Activated T-cell treated with anti-CD3 and anti-CD28 coated beads for 24 hours (primary cell): ENCODE measurements at regions not wholly inside any gene's neighbourhood (a gene's known extent, or its start where the extent isn't known, plus 50 kb on each side); places are given as distances from the start of the nearest gene placed in this dataset.

ENCODE experiments used
- DNase-seq: peaks from one replicate; pipeline ENCODE4 v3.0.0-alpha.2; 2020; ENCODE audit warnings: low read depth

DNA sequence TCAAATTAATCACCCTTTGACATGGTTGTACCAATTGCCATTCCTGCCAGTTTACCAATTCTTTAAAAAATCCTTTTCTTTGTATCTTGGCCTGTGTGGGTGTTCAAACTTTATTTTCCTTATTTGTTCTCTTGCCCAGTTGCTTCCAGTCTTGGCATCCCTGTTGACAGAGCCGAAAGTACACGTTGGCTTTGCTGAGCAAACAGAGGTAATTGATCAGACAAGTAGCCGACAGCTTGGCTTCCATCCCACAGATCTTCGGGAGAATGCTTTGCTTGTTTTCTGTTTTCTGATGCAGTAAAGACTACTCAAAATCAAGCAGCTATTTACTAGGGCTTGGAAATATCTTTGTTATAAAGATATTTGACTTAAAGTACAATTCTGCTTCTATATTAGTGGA lies 506.8 kb upstream of the SALL1 start:
- DNase-seq, result no peak

GRCh38 chr16:51655249-51655648 lies 504.2 kb upstream of the SALL1 start:
- DNase-seq, result no peak

- DNase-seq, result no peak
Observed at GRCh38 chr16:51651061-51651466, 500.0 kb upstream of the SALL1 start.

GRCh38 chr16:51649631-51650030 lies 498.6 kb upstream of the SALL1 start:
- no peak for DNase-seq

DNA sequence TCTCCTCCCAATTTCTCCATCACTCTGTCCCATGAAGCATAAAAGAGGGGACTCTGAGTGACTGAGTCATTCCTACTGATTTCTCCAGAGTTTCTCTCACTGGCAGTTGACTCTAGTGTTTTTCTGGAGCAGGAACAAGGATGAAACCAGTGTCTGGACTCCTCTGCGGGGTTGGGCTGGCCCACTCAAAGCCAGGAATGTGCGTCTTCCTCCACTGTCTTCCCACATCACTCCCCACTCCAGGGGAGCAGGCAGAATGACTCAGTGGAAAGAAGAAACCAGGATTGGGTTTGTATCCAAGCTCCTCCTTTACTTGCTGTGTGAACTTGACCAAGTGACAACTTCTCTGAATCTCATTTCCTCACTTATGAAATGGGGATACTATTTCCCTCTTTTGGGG lies 497.5 kb upstream of the SALL1 start:
- no peak for DNase-seq

GRCh38 chr16:51641191-51641765 lies 490.2 kb upstream of the SALL1 start:
- no peak for DNase-seq

DNA sequence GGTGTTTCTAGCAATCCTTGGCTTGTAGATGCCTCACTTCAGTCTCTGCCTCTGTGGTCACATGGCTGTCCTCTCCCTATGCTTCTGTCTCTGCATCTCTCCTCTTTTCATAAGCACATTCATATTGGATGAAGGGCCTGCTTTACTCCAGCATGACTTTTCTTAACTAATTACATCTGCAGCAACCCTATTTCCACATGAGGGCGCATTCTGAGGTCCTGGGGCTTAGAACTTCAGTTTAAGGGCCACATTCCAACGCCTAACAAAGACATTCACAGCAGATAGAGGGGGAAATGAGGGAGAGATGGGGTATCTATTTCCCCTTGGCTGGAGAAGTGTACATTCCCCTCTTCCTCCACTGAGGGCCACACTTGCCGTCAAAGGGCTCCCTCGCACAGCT lies 489.1 kb upstream of the SALL1 start:
- no peak for DNase-seq

DNA sequence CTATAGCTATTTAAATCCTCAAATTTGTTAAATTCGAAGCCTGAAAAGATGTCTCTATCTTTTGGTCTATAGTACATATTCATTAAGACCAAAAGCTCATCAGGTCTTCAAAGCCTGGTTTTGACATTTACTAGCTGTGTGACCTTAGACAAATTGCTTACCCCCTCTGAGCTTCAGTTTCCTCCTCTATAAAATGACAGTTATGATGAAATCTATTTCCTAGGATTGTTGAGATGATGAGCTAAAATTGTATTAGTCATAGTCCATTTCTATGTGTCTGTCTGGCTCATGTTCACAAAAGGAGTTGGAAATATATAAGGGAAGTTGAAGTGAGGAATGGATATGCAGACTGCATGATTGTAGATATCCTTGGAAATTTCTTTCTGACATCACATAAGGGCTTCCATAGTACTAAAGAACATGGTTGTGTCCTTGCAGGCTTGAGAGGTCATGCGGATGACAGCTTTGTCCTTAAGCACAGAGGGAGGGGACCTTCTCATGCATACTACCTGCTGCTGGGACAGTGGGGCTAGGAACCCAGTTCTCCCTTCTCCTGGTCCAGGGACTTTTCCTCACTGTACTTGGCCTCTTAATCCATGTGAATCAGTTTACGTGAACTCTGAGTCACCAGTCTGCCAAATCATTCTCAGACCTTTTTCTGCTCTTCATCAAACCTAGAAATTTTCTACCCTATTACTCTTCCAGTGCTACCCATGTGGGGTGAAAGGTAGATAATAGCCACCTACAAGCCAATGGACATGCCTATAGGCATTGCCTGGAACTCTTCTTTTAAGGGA lies 487.5 kb upstream of the SALL1 start:
- no peak for DNase-seq

DNA sequence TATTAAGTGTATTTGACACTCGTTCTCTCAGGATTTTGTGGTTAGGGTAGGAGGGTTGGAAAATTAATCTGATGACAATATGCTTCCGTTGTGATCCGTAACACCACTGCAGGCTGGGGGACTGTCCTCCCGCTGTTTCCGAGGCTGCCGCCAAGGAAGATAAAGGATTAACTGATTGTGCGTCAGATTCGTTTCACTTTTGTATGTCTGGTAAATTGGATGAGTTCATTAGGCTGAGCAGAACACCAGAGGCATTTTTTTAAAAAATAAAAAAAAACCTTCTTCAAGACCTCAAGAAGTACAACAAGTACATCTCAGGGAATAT lies 486.7 kb upstream of the SALL1 start:
- DNase-seq, result no peak

DNA sequence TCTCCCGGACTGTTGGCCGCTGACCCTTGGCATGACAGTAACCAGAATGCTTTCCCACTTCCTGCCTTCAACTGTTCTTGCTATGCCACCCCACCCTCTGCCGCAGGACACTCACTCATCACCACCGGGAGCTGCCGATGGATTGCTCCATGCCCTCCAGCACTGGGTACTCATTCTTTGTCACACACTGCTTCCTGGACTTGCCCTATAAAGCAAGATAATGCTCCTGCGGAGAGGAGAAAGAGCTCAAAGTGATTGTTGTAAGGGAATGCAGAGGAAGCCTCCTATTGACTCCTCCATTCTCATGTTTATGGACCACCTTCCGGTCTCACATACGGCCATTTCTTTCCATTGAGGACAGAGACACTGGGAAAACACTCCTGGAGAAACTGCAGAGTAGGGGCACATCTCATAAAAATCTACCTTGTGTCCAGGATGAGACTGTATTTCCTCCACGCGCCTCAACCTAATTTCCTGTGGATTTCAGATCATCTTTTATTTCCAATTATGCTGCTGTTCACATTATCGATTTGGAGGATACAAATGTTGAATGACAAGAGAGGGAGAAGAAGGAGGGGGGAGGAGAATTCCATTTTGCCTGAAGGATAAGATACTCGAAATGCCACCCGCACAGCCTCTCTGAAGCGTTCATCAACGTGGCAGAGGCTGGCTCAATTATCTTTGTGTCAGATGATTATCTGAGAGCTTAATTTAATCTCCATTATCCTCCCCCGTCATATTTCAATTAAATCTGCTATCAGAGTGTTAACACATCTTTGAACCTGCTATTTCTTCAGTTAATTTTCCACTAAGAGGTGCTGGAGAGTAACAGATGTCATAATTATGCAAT lies 486.1 kb upstream of the SALL1 start:
- no peak for DNase-seq

- no peak for DNase-seq
Observed at GRCh38 chr16:51635181-51635580, 484.1 kb upstream of the SALL1 start.

DNA sequence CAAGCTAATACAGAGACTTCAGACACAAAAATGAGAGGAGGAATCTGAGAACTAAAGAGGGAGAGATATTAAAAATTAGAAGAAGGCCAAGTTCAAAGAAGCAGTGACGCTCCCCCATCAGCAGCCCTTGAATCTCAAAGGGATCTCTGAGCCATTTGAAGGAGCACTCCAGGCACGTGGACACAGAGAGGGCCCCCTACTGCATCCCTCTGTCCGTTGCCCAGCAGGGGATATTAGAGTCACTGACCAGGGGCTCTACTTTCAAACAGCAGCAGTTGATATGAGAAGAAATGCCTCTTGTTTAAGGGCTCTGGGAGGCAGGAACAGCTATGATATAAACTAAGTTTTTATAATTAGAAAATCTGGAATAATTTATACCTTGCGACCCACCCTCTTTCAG lies 479.0 kb upstream of the SALL1 start:
- DNase-seq, result no peak

DNA sequence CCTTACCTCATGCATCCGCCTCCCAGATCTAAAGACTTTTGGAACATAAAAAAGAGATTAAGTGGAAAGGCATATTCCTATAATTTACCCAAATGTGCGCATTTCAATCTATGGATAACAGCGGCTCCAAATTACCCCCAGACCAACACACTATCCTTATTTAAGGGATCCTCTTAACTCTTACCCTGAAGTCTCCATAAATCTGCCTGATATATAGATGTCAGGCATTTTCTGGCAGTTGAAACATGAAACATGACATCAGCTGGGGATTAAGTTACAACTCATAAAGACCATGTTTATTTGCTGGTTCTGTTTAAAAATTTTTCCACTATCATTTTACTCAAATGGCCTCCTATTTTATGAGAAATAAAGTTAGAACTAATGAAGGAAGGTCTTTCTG lies 478.5 kb upstream of the SALL1 start:
- DNase-seq, result no peak

DNA sequence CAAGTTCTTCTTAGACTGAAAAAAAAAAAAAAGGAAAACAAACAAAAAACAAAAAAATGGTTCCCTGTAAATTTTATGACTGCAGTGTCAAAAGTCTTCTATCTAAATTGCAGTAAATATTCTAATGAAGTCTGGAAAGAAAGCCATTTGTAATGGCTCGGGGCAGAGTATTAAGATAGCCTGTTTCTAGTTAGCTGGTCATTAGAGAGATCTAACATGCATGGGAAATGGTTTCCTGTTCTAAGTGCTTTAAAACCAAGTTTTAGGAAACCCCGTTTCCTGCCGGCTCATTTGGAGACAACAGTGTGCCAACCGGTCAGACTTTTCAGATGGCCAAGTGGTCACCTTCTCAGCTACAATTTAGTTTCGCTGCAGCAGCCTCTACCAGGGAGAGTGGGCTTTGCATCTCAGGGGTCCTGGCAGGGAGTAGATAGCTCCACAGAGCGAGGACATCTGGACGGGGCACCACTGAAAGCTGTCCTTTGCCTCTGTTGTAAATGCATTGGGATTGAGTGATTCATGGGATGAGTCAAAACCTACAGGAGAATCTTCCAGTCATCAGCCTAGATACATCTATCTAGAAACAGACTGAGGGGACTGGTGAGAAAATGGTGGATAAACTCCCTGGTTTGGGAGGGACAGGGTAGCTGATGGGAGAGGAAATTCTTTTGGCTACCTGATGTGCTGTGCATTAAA lies 473.2 kb upstream of the SALL1 start:
- no peak for DNase-seq

DNA sequence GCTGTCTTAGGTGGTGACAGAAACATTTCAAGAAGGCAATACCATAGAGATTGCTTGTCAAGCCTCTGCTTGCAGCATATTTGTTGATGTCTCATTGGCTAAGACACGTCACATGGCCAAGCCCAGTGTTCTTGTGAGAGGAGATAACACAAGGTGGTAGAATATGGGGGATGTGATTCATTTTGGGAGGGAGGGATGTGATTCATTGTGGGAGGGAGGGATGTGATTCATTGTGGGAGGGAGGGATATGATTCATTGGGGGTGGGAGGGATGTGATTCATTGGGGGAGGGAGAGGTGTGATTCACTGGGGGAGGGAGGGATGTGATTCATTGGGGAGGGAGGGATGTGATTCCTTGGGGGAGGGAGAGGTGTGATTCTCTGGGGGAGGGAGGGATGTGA lies 470.5 kb upstream of the SALL1 start:
- DNase-seq, result no peak

DNA sequence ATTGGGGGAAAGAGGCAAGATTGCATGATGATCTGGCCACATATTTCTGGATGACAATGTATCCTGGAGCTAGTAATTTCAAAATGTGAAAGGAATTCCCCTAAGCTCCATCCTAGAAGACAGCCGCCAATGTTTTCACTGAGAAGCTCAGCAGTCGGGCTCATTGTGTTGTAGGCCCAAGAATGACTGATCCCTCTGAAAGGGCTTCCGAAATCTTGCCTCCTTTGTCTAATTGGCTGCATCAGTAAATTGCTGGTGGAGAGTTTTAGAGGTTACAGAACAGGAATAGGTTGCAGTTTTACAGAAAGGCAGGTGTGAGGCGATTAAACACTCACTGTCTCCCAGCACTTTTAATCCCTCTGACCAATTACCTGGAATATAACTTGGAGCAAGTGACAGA lies 464.1 kb upstream of the SALL1 start:
- no peak for DNase-seq

GRCh38 chr16:51607201-51607651 lies 456.2 kb upstream of the SALL1 start:
- DNase-seq, result no peak

DNA sequence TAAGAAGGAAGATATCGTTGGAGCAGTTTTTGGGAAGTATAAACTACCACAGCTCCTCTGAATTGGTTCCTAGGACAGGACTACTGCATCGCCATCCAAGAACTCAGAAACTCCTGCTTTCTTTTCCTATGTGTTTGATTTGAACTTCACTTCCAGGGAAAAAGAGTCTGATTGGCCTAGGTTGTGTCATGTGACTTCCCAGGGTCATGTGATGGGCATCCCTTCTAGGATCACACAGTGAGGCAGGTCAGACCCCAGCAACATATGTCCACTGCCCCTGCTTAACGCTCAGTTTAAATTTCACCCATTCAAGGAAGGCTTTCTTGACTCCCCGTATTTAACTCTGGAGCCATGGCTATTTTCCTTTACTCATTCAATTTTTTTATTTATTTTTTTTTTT lies 445.2 kb upstream of the SALL1 start:
- no peak for DNase-seq

DNA sequence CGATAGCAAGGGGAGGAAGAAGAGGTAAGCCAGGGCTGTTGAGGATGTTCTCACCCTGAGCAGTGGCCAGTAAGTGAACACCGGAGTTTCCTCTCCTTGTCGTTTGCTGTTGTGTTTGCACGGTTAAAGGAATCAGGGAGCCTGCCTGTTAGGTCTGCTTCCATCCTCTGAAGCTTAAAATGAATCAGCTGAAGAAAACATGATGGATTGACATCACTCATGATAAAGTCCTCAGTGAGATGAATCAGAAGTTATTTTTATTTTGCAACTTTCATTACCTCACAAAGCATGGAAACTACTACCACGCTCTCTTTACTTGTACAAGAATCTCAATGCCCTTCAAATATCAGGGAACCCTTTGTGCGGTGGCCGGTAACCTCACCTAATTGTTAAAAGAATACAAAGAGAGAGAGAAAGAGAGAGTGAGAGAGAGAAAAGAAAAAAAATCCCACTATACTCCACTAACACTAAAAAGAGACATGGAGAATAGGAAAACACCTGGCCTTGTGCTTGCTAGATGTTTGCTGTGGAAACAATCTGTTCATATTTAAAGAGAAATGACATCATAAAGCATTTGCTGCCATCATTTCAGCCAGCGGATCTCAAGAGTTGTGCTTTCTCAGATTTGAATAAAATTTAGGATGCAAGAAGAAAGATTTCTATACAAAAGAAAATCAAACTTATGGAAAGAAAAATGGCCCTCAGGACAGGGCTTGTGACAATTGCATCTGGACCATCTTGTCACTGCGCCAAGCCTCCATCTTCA lies 441.6 kb upstream of the SALL1 start:
- no peak for DNase-seq

DNA sequence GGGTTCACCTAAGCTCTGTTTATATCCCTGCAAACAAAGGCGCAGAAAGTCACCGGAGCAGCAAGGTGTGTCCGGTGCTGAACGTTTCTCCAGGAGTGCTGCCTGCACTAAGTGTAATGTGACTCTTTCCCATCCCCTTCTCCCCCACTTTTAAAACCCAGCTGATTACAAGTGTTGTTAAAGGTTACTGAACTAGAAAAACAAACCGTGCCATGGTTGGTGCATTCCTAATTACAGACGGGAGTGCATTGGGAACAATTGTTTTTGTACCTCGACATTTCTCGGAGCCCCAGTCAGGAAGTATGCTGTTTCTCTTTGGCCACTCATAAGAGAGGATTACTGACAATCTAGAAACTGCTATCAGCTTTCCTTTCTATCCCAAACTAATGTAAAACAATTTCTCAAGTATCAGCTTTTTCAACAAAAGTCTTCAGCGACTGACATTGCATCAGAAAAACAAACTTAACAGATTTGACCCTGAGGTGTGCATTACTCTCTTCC lies 441.0 kb upstream of the SALL1 start:
- DNase-seq, result no peak

GRCh38 chr16:51591480-51591879 lies 440.4 kb upstream of the SALL1 start:
- DNase-seq, result no peak
